ENCODE measurements at regions not wholly inside any gene's neighbourhood (a gene's known extent, or its start where the extent isn't known, plus 50 kb on each side); places are given as distances from the start of the nearest gene placed in this dataset.

DNA sequence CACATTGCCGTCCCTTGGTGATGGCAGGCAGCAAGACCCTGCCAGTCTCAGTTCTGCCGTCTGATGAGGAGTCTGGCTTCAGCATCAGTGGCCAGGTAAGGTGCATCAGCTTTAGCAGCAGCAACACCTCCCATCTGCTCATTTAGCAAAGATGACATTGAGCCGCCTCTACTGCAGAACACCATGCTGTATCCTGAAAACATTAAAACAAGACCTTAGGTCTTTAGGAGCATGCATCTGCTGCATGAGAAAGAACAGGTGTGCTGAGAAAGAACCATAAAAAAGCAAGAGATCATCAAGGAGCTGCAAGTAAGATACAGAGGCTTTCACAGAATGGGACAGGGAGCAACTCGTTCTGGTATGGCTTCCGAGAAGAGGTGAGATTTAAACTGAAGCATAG is 87.5 kb downstream of the SCN11A start:
- TF ChIP-seq KDM1A (IDR thresholded peaks at IDR 0.05; ENCODE audit: borderline replicate concordance, low read length) (no peak), JUND (IDR thresholded peaks at IDR 0.05; ENCODE audit: low read length) (no peak), TAF1 (IDR thresholded peaks at IDR 0.05; ENCODE audit: low read depth, low read length) (no peak), MAFK (IDR thresholded peaks at IDR 0.05; ENCODE audit: low read depth, low read length) (no peak), JUN (IDR thresholded peaks at IDR 0.05; ENCODE audit: low read depth, low read length) (no peak), CBX5 (IDR thresholded peaks at IDR 0.05; ENCODE audit: low read depth, low read length) (no peak), RAD21 (IDR thresholded peaks at IDR 0.05 in 1 of 2, conservative IDR thresholded peaks at IDR 0.05 in 1 of 2; ENCODE audit: low read depth in 2 of 2, low read length in 2 of 2) (no peak), POLR2A (IDR thresholded peaks at IDR 0.05; ENCODE audit: control extremely low read depth in 1 of 2, low read depth in 2 of 2, low read length in 2 of 2) (no peak), TEAD4 (IDR thresholded peaks at IDR 0.05; ENCODE audit: low read depth, low read length) (no peak), EZH2 (IDR thresholded peaks at IDR 0.05; ENCODE audit: low read depth, low read length, severe bottlenecking) (no peak), POLR2AphosphoS5 (IDR thresholded peaks at IDR 0.05; ENCODE audit: low read depth, low read length) (no peak)
- TF ChIP-seq, protein P1, sequence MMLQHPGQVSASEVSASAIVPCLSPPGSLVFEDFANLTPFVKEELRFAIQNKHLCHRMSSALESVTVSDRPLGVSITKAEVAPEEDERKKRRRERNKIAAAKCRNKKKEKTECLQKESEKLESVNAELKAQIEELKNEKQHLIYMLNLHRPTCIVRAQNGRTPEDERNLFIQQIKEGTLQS (IDR thresholded peaks at IDR 0.05; ENCODE audit: insufficient read depth, low read depth, low read length) = no peak
- TF ChIP-seq, protein P2, sequence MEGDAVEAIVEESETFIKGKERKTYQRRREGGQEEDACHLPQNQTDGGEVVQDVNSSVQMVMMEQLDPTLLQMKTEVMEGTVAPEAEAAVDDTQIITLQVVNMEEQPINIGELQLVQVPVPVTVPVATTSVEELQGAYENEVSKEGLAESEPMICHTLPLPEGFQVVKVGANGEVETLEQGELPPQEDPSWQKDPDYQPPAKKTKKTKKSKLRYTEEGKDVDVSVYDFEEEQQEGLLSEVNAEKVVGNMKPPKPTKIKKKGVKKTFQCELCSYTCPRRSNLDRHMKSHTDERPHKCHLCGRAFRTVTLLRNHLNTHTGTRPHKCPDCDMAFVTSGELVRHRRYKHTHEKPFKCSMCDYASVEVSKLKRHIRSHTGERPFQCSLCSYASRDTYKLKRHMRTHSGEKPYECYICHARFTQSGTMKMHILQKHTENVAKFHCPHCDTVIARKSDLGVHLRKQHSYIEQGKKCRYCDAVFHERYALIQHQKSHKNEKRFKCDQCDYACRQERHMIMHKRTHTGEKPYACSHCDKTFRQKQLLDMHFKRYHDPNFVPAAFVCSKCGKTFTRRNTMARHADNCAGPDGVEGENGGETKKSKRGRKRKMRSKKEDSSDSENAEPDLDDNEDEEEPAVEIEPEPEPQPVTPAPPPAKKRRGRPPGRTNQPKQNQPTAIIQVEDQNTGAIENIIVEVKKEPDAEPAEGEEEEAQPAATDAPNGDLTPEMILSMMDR (IDR thresholded peaks at IDR 0.05; ENCODE audit: control extremely low read depth in 1 of 3, insufficient read depth in 1 of 3, low read depth in 1 of 3, low read length in 3 of 3) = no peak

Measured in H1 (cell line).